ENCODE measurements at regions not wholly inside any gene's neighbourhood (a gene's known extent, or its start where the extent isn't known, plus 50 kb on each side); places are given as distances from the start of the nearest gene placed in this dataset.

GRCh38 chr1:14300991-14301703 is 297.3 kb upstream of the KAZN start:
- ChIA-PET CTCF (ENCODE audit: low intra/inter-chr PET ratio, low total read pairs) (no interaction called here), POLR2A (no interaction called here)
- Histone ChIP-seq H3K36me3 (replicated peaks in 1 of 2; ENCODE audit: control insufficient read depth in 1 of 2, insufficient read depth in 2 of 2, low read length in 2 of 2) (no peaks in the 10 kb centered on the region), H3K9me3 (ENCODE audit: low read length) (no peaks in the 10 kb centered on the region), H3K4me1 (ENCODE audit: insufficient read depth, low read length) (no peaks in the 10 kb centered on the region), H3K27me3 (ENCODE audit: control insufficient read depth in 1 of 2, insufficient read depth in 2 of 2, low read length in 2 of 2) (peaks cover 0 to 14% of the 10 kb centered on the region in 2 experiments; a peak in 2 of 5 replicates), H4K20me1 (ENCODE audit: insufficient read depth, low read length) (no peaks in the 10 kb centered on the region), H3K79me2 (ENCODE audit: insufficient read depth, low read length) (no peaks in the 10 kb centered on the region), H3K4me3 (replicated peaks in 1 of 3; ENCODE audit: insufficient read depth in 1 of 3, low read depth in 2 of 3, low read length in 3 of 3) (no peak overlapping the region), H3K4me2 (ENCODE audit: low read depth, low read length) (no peak overlapping the region), H3K27ac (ENCODE audit: extremely low read length, insufficient read depth, low read length) (no peak overlapping the region), H2AFZ (ENCODE audit: low read length) (no peak overlapping the region), H3K9ac (ENCODE audit: insufficient read depth, low read depth, low read length) (no peak overlapping the region)
- DNase-seq (ENCODE audit: low spot score) (no peak), FAIRE-seq (no peak), ATAC-seq (no peak)
- in situ Hi-C loops (cut with HindIII; ENCODE audit: extremely low pct_ligation_motif_present, low pct_unique_long_range_greater_than_20kb): no loop called here
- no TSS peak for BruUV-seq (replicated peaks)
- intact Hi-C loops (cut with micrococcal nuclease; ENCODE audit: unreplicated experiment): no loop called here
- 13% methylated on average over 7 of the region's 9 CpGs for WGBS (ENCODE audit: low lambda C conversion rate)
- TF ChIP-seq ELF1 (CRISPR knock-in tag; IDR thresholded peaks at IDR 0.05) (no peak), ZBTB7B (CRISPR knock-in tag; IDR thresholded peaks at IDR 0.05) (no peak), RARG (CRISPR knock-in tag; IDR thresholded peaks at IDR 0.05; ENCODE audit: low read depth) (no peak), REL (CRISPR knock-in tag; conservative IDR thresholded peaks at IDR 0.05) (no peak), RFX3 (CRISPR knock-in tag; IDR thresholded peaks at IDR 0.05) (no peak), ATF1 (CRISPR knock-in tag; IDR thresholded peaks at IDR 0.05) (no peak), TCF12 (IDR thresholded peaks at IDR 0.05) (no peak), TCF12 (CRISPR knock-in tag; IDR thresholded peaks at IDR 0.05) (no peak), RERE (CRISPR knock-in tag; IDR thresholded peaks at IDR 0.05; ENCODE audit: low read depth) (no peak), KLF15 (CRISPR knock-in tag; IDR thresholded peaks at IDR 0.05; ENCODE audit: borderline replicate concordance) (no peak), ZNF572 (CRISPR knock-in tag; IDR thresholded peaks at IDR 0.05) (no peak), ZNF503 (CRISPR knock-in tag; IDR thresholded peaks at IDR 0.05) (no peak), PCBP1 (IDR thresholded peaks at IDR 0.05; ENCODE audit: borderline replicate concordance, low read depth, low read length) (no peak), CBX1 (IDR thresholded peaks at IDR 0.05; ENCODE audit: low read depth) (no peak), ZBTB3 (CRISPR knock-in tag; IDR thresholded peaks at IDR 0.05; ENCODE audit: borderline replicate concordance, low read depth) (no peak), ZNF616 (CRISPR knock-in tag; IDR thresholded peaks at IDR 0.05; ENCODE audit: low read depth) (no peak), KLF13 (CRISPR knock-in tag; IDR thresholded peaks at IDR 0.05) (no peak), ZNF460 (CRISPR knock-in tag; IDR thresholded peaks at IDR 0.05; ENCODE audit: borderline replicate concordance) (no peak), TRIM24 (CRISPR knock-in tag; IDR thresholded peaks at IDR 0.05) (no peak), HNRNPLL (IDR thresholded peaks at IDR 0.05; ENCODE audit: low read depth, low read length, poor library complexity, severe bottlenecking) (no peak)
